Endothelial cell of umbilical vein (primary cell): ENCODE measurements at regions not wholly inside any gene's neighbourhood (a gene's known extent, or its start where the extent isn't known, plus 50 kb on each side); places are given as distances from the start of the nearest gene placed in this dataset.
"Not testable (repeated sequence)": the region's sequence is repeated elsewhere in the genome, so short reads cannot be mapped to it uniquely, and the experiment has no call there.

Source experiments
- CTCF ChIP-seq, 2 donors: IDR thresholded peaks; 1 replicate in 1 of 2; 2 replicates in 1 of 2; pipeline ENCODE4 v1.5.1; 2011; ENCODE audit warnings: low read length in 2 of 2, mild to moderate bottlenecking in 2 of 2, moderate library complexity in 2 of 2, control low read depth in 1 of 2, inconsistent platforms in 1 of 2, low read depth in 1 of 2; ENCODE audit not compliant: insufficient read depth in 1 of 2; ENCODE audit errors: extremely low read depth in 1 of 2
- EZH2 ChIP-seq: IDR thresholded peaks from 2 replicates; pipeline ENCODE4 v1.6.1; 2012; ENCODE audit warnings: borderline replicate concordance, low read depth, mild to moderate bottlenecking, moderate library complexity, low read length, inconsistent platforms; ENCODE audit not compliant: severe bottlenecking
- GATA2 ChIP-seq: IDR thresholded peaks from 2 replicates; pipeline ENCODE4 v1.7.0; 2011; ENCODE audit warnings: low read depth, mild to moderate bottlenecking, moderate library complexity, mixed read lengths, low read length; ENCODE audit not compliant: insufficient read length, insufficient read depth
- MAX ChIP-seq: IDR thresholded peaks from 2 replicates; pipeline ENCODE4 v1.6.1; 2011; ENCODE audit not compliant: insufficient read depth, insufficient read length
- MYC ChIP-seq: IDR thresholded peaks from one replicate; pipeline ENCODE4 v1.6.1; 2011; ENCODE audit warnings: mild to moderate bottlenecking, low read depth, low read length
- POLR2A ChIP-seq: IDR thresholded peaks from 2 replicates; pipeline ENCODE4 v1.6.1; 2012; ENCODE audit warnings: low read depth, mild to moderate bottlenecking, control low read depth, low read length
- POLR2AphosphoS5 ChIP-seq: IDR thresholded peaks from 2 replicates; pipeline ENCODE4 v1.6.1; 2012; ENCODE audit warnings: low read depth, mild to moderate bottlenecking, control low read depth, low read length, moderate library complexity; ENCODE audit not compliant: insufficient read depth

DNA sequence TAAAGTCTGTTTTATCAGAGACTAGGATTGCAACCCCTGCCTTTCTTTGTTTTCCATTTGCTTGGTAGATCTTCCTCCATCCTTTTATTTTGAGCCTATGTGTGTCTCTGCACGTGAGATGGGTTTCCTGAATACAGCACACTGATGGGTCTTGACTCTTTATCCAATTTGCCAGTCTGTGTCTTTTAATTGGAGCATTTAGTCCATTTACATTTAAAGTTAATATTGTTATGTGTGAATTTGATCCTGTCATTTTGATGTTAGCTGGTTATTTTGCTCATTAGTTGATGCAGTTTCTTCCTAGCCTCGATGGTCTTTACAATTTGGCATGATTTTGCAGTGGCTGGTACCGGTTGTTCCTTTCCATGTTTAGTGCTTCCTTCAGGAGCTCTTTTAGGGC, 141.7 kb downstream of the EHF start:
- not testable (repeated sequence) for TF ChIP-seq POLR2A; CTCF (IDR thresholded peaks at IDR 0.05; ENCODE audit: extremely low read depth in 1 of 2, insufficient read depth in 1 of 2, low read depth in 1 of 2, low read length in 2 of 2); EZH2; GATA2; MAX; POLR2AphosphoS5; MYC
